ENCODE measurements at regions not wholly inside any gene's neighbourhood (a gene's known extent, or its start where the extent isn't known, plus 50 kb on each side); places are given as distances from the start of the nearest gene placed in this dataset.

GRCh38 chr18:64645753-64646152 lies 496.9 kb upstream of the LINC00305 start:
- DNase-seq, result no peak
- Histone ChIP-seq H3K27me3 (no peaks in the 10 kb centered on the region), H3K4me1 (no peaks in the 10 kb centered on the region), H3K36me3 (no peaks in the 10 kb centered on the region), H3K27ac (no peak overlapping the region), H3K4me3 (no peak overlapping the region), H3K9me3 (no peaks in the 10 kb centered on the region)
- intact Hi-C loops (cut with DNase I; ENCODE audit: low total_unique reads), result no loop called here
- TF ChIP-seq POLR2A (IDR thresholded peaks at IDR 0.05), result no peak
- no peak for TF ChIP-seq CTCF (IDR thresholded peaks at IDR 0.05)

- no peak overlapping the region for H3K4me3 ChIP-seq
- intact Hi-C loops (cut with DNase I; ENCODE audit: low total_unique reads), result no loop called here
- H3K27ac ChIP-seq, result no peak overlapping the region
- no peak for TF ChIP-seq CTCF (IDR thresholded peaks at IDR 0.05)
- TF ChIP-seq POLR2A (IDR thresholded peaks at IDR 0.05), result no peak
- H3K9me3 ChIP-seq, result no peaks in the 10 kb centered on the region
- H3K4me1 ChIP-seq, result no peaks in the 10 kb centered on the region
- H3K36me3 ChIP-seq, result no peaks in the 10 kb centered on the region
- DNase-seq, result no peak
- no peaks in the 10 kb centered on the region for H3K27me3 ChIP-seq
Observed at GRCh38 chr18:64639536-64639935, 490.6 kb upstream of the LINC00305 start.

- no peaks in the 10 kb centered on the region for H3K27me3 ChIP-seq
- no peak for DNase-seq
- no peaks in the 10 kb centered on the region for H3K9me3 ChIP-seq
- no peaks in the 10 kb centered on the region for H3K36me3 ChIP-seq
- intact Hi-C loops (cut with DNase I; ENCODE audit: low total_unique reads), result no loop called here
- no peak overlapping the region for H3K4me3 ChIP-seq
- TF ChIP-seq CTCF (IDR thresholded peaks at IDR 0.05) (no peak), POLR2A (IDR thresholded peaks at IDR 0.05) (no peak)
- H3K4me1 ChIP-seq, result no peaks in the 10 kb centered on the region
- no peak overlapping the region for H3K27ac ChIP-seq
Observed at GRCh38 chr18:64620971-64621560, 472.2 kb upstream of the LINC00305 start.

- no peak overlapping the region for H3K4me3 ChIP-seq
Observed at GRCh38 chr18:64618390-64618789, 469.5 kb upstream of the LINC00305 start.

GRCh38 chr18:64615021-64615420 lies 466.1 kb upstream of the LINC00305 start:
- TF ChIP-seq POLR2A (IDR thresholded peaks at IDR 0.05) (no peak), CTCF (IDR thresholded peaks at IDR 0.05) (no peak)
- Histone ChIP-seq H3K27ac (no peak overlapping the region), H3K27me3 (no peaks in the 10 kb centered on the region), H3K36me3 (no peaks in the 10 kb centered on the region), H3K4me1 (no peaks in the 10 kb centered on the region), H3K4me3 (no peak overlapping the region), H3K9me3 (no peaks in the 10 kb centered on the region)
- no peak for DNase-seq
- intact Hi-C loops (cut with DNase I; ENCODE audit: low total_unique reads), result no loop called here

More at GRCh38 chr18:64618390-64618789, 469.5 kb upstream of the LINC00305 start:
- H3K36me3 ChIP-seq, result no peaks in the 10 kb centered on the region
- no peak for TF ChIP-seq POLR2A (IDR thresholded peaks at IDR 0.05)
- no peak for TF ChIP-seq CTCF (IDR thresholded peaks at IDR 0.05)
- H3K9me3 ChIP-seq, result no peaks in the 10 kb centered on the region
- DNase-seq, result no peak
- H3K27me3 ChIP-seq, result no peaks in the 10 kb centered on the region
- no peak overlapping the region for H3K27ac ChIP-seq
- H3K4me1 ChIP-seq, result no peaks in the 10 kb centered on the region
- intact Hi-C loops (cut with DNase I; ENCODE audit: low total_unique reads), result no loop called here
